ENCODE measurements at regions not wholly inside any gene's neighbourhood (a gene's known extent, or its start where the extent isn't known, plus 50 kb on each side); places are given as distances from the start of the nearest gene placed in this dataset.

GRCh38 chr14:35482994-35483515 is 50.9 kb upstream of the INSM2 start:
- no peaks in the 10 kb centered on the region for H3K36me3 ChIP-seq (ENCODE audit: insufficient read depth, insufficient read length, low read length)
- H3K9ac ChIP-seq (ENCODE audit: insufficient read length, low read depth) = no peak overlapping the region
- no peaks in the 10 kb centered on the region for H3K9me3 ChIP-seq (ENCODE audit: insufficient read depth, low read length)
- DNase-seq (ENCODE audit: low read depth, low spot score) = no peak
- H3K4me1 ChIP-seq (ENCODE audit: insufficient read depth, insufficient read length) = no peaks in the 10 kb centered on the region
- H3K4me3 ChIP-seq (ENCODE audit: insufficient read length, low read depth) = no peak overlapping the region
- TF ChIP-seq YY1 (IDR thresholded peaks at IDR 0.05; ENCODE audit: insufficient read depth, insufficient read length) (no peak), SUZ12 (IDR thresholded peaks at IDR 0.05; ENCODE audit: extremely low read depth, insufficient read depth, insufficient read length) (no peak)
- no peaks in the 10 kb centered on the region for H3K27me3 ChIP-seq (ENCODE audit: insufficient read depth, insufficient read length)
